GM12878 (cell line): ENCODE measurements at regions not wholly inside any gene's neighbourhood (a gene's known extent, or its start where the extent isn't known, plus 50 kb on each side); places are given as distances from the start of the nearest gene placed in this dataset.

Experiments
- ATAC-seq: fragments of 200-7000 bp; cut with Tn5 transposase; 3 replicates; pipeline ENCODE4 v1.9.1; 2020; ENCODE audit warnings: mild to moderate bottlenecking, moderate library complexity
- BruUV-seq: library from RNA; stranded (reverse); fragments of 400-500 nt; replicated peaks from 2 replicates; lab custom pipeline; 2021; lab: Mats Ljungman, UMichigan
- CTCF ChIA-PET: fragments of 300-600 bp; sonication (Branson Sonifier 250); formaldehyde crosslinking; extraction: SDS; loops from one replicate; lab custom pipeline; 2021; ENCODE audit warnings: inconsistent platforms; lab: Yijun Ruan, JAX
- POLR2A ChIA-PET: fragments of 350-600 bp; formaldehyde crosslinking; extraction: SDS; loops from one replicate; lab custom pipeline; 2021; ENCODE audit warnings: inconsistent platforms; lab: Charles Lee
- RAD21 ChIA-PET: fragments of 300-600 bp; sonication (Branson Sonifier 250); formaldehyde crosslinking; loops from one replicate; lab custom pipeline; 2023; ENCODE audit warnings: antibody characterized with exemption; ENCODE audit not compliant: unreplicated experiment; lab: Charles Lee
- SMC1A ChIA-PET: fragments of 300-600 bp; sonication (Branson Sonifier 250); formaldehyde crosslinking; loops from one replicate; lab custom pipeline; 2023; ENCODE audit not compliant: unreplicated experiment, uncharacterized antibody; lab: Charles Lee
- DNase-seq: peaks from one replicate; pipeline ENCODE4 v3.0.0-alpha.2; 2011; ENCODE audit warnings: low read depth, low spot score
- FAIRE-seq: peaks from 3 replicates; lab custom pipeline; 2011; peaks lifted over from hg19 to GRCh38; lab: Jason Lieb, UNC
- H2AFZ ChIP-seq: 2 replicates; pipeline ENCODE4 v1.6.0; 2011; ENCODE audit warnings: low read depth, low read length, control low read depth; ENCODE audit not compliant: control insufficient read depth
- H3K27ac ChIP-seq: 2 replicates; pipeline ENCODE4 v1.5.1; 2011; ENCODE audit warnings: control low read depth; ENCODE audit not compliant: control insufficient read depth, insufficient read depth
- H3K27me3 ChIP-seq, 2 experiments: replicated peaks in 1 of 2; 2 replicates each; pipeline versions ENCODE4 v1.6.0 to v1.6.1; 2011; ENCODE audit warnings: low read length in 1 of 2; ENCODE audit not compliant: control insufficient read depth in 2 of 2, insufficient read depth in 2 of 2
- H3K36me3 ChIP-seq, 2 experiments: 2 replicates each; pipeline ENCODE4 v1.5.1; 2011; ENCODE audit warnings: low read length in 1 of 2; ENCODE audit not compliant: control insufficient read depth in 2 of 2, insufficient read depth in 2 of 2
- H3K4me1 ChIP-seq: 2 replicates; pipeline ENCODE4 v1.6.1; 2011; ENCODE audit warnings: mild to moderate bottlenecking, low read length, moderate library complexity, mixed read lengths; ENCODE audit not compliant: control insufficient read depth, insufficient read depth
- H3K4me2 ChIP-seq: 2 replicates; pipeline ENCODE4 v1.6.0; 2011; ENCODE audit warnings: control low read depth; ENCODE audit not compliant: control insufficient read depth, insufficient read depth
- H3K4me3 ChIP-seq: fragments of 200-600 bp; sonication (generic); 2 replicates; pipeline ENCODE4 v1.5.1; 2016
- H3K79me2 ChIP-seq: 2 replicates; pipeline ENCODE4 v1.6.0; 2011; ENCODE audit warnings: low read length; ENCODE audit not compliant: control insufficient read depth, insufficient read depth
- H3K9ac ChIP-seq: 2 replicates; pipeline ENCODE4 v1.8.0; 2011; ENCODE audit warnings: low read length, control low read depth, mixed read lengths; ENCODE audit not compliant: control insufficient read depth, insufficient read depth
- H3K9me3 ChIP-seq: replicated peaks from 3 replicates; pipeline ENCODE4 v1.5.1; 2011; ENCODE audit warnings: mild to moderate bottlenecking, low read length; ENCODE audit not compliant: control insufficient read depth, insufficient read depth
- H4K20me1 ChIP-seq: 2 replicates; pipeline ENCODE4 v1.6.0; 2011; ENCODE audit not compliant: control insufficient read depth, insufficient read depth
- DPF2 ChIP-seq: fragments of 450-650 bp; IDR thresholded peaks from 2 replicates; pipeline ENCODE4 v1.6.1; 2017; ENCODE audit warnings: mild to moderate bottlenecking
- E2F8 ChIP-seq: fragments of 450-650 bp; IDR thresholded peaks from 2 replicates; pipeline ENCODE4 v1.6.1; 2018; ENCODE audit warnings: mild to moderate bottlenecking, low read depth, moderate library complexity; ENCODE audit not compliant: partially characterized antibody
- SMARCA5 ChIP-seq: fragments of 450-650 bp; IDR thresholded peaks from 2 replicates; pipeline ENCODE4 v1.6.1; 2017; ENCODE audit warnings: mild to moderate bottlenecking
- ZNF384 ChIP-seq: IDR thresholded peaks from 2 replicates; pipeline ENCODE4 v1.6.1; 2012; ENCODE audit warnings: low read depth, mild to moderate bottlenecking, low read length, improper control_type of control experiment, borderline replicate concordance
- WGBS: methylation state at CpG from one replicate; pipeline ENCODE4 v1.1.6; 2016; ENCODE audit warnings: low lambda C conversion rate; ENCODE audit not compliant: insufficient replicate concordance, insufficient coverage; ENCODE audit errors: missing lambda C conversion rate; 5-methylcytosine and 5-hydroxymethylcytosine counted together
- in situ Hi-C: fragments of 300-500 bp; cut with MboI; formaldehyde crosslinking; loops from 9 replicates; pipeline ENCODE4 v1.14.3; 2018; ENCODE audit warnings: mixed read lengths
- intact Hi-C: fragments of 100-400 bp; cut with micrococcal nuclease; formaldehyde crosslinking; loops from one replicate; pipeline ENCODE4 v1.14.2; 2022; ENCODE audit not compliant: unreplicated experiment
- TF ChIP-seq, protein P1 (sequence below): fragments of 450-650 bp; formaldehyde crosslinking; IDR thresholded peaks from 2 replicates; pipeline ENCODE4 v1.4.0; 2020; ENCODE audit warnings: mild to moderate bottlenecking, moderate library complexity

DNA sequence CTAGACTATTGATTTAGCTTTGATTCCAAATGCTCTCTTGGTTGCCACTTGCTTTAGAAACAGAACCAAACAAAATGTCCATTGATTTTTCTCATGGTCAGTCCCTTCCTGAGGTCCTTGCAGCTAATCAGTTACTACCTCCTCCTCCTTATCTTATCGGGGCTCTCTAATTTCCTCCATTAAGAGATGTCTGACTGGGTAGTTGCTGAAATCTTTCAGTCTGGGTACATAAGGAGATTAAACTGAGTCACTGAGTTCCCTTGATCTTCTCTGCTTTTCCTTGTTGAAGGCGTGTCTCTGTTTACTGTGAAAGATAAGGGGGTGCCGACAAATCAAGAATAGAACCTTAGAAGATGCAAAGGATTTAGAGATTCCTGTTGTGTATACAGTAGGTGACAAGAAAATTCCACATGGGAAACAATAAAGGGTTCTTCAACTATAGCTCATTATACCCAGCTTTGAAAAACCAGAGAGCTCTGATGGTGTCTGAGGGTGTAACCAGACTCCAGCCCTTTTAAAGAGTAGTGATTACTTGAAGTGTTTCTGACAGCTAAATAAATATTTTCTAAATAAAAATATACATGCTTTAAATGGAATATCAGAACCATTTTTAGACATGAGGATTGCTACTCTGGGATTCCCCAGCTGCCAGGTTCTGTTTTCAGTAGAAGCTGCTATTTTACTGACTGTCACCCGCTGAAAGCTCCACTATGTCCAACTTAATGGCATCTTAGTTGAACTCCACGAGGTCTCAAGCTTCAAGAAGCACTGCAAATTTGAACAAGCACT is 791.3 kb upstream of the SOX9 start:
- intact Hi-C loops (no loop called here), in situ Hi-C loops (no loop called here)
- no peaks in the 10 kb centered on the region for H3K27me3 ChIP-seq
- H3K79me2 ChIP-seq: no peaks in the 10 kb centered on the region
- BruUV-seq: no TSS peak
- ChIA-PET POLR2A (no interaction called here), CTCF (interaction anchor here (0.6 kb wide), 1 partner anchor 1210 kb away, joined by 3 read pairs; no protein-coding TSS in a partner anchor), RAD21 (no interaction called here), SMC1A (no interaction called here)
- no peaks in the 10 kb centered on the region for H3K4me1 ChIP-seq
- no peak overlapping the region for H3K4me3 ChIP-seq
- no peak overlapping the region for H3K27ac ChIP-seq
- WGBS: 14% methylated on average over 5 of the region's 5 CpGs
- no peaks in the 10 kb centered on the region for H3K9me3 ChIP-seq
- no peak for DNase-seq
- H3K9ac ChIP-seq: no peak overlapping the region
- FAIRE-seq: no peak
- no peak overlapping the region for H3K4me2 ChIP-seq
- no peaks in the 10 kb centered on the region for H3K36me3 ChIP-seq
- H4K20me1 ChIP-seq: no peaks in the 10 kb centered on the region
- TF ChIP-seq ZNF384: no peak
- no peak for TF ChIP-seq DPF2
- no peak for TF ChIP-seq SMARCA5
- ATAC-seq: no peak
- H2AFZ ChIP-seq: no peak overlapping the region

GRCh38 chr17:71330099-71330375 is 790.8 kb upstream of the SOX9 start:
- Histone ChIP-seq H3K79me2 (no peaks in the 10 kb centered on the region), H3K27me3 (no peaks in the 10 kb centered on the region), H3K9me3 (no peaks in the 10 kb centered on the region), H3K9ac (no peak overlapping the region), H3K36me3 (no peaks in the 10 kb centered on the region), H4K20me1 (no peaks in the 10 kb centered on the region), H3K4me3 (no peak overlapping the region), H3K4me1 (no peaks in the 10 kb centered on the region), H2AFZ (no peak overlapping the region), H3K4me2 (no peak overlapping the region), H3K27ac (no peak overlapping the region)
- DNase-seq (no peak), FAIRE-seq (no peak), ATAC-seq (no peak)
- no peak for TF ChIP-seq E2F8
- TF ChIP-seq, protein P1, sequence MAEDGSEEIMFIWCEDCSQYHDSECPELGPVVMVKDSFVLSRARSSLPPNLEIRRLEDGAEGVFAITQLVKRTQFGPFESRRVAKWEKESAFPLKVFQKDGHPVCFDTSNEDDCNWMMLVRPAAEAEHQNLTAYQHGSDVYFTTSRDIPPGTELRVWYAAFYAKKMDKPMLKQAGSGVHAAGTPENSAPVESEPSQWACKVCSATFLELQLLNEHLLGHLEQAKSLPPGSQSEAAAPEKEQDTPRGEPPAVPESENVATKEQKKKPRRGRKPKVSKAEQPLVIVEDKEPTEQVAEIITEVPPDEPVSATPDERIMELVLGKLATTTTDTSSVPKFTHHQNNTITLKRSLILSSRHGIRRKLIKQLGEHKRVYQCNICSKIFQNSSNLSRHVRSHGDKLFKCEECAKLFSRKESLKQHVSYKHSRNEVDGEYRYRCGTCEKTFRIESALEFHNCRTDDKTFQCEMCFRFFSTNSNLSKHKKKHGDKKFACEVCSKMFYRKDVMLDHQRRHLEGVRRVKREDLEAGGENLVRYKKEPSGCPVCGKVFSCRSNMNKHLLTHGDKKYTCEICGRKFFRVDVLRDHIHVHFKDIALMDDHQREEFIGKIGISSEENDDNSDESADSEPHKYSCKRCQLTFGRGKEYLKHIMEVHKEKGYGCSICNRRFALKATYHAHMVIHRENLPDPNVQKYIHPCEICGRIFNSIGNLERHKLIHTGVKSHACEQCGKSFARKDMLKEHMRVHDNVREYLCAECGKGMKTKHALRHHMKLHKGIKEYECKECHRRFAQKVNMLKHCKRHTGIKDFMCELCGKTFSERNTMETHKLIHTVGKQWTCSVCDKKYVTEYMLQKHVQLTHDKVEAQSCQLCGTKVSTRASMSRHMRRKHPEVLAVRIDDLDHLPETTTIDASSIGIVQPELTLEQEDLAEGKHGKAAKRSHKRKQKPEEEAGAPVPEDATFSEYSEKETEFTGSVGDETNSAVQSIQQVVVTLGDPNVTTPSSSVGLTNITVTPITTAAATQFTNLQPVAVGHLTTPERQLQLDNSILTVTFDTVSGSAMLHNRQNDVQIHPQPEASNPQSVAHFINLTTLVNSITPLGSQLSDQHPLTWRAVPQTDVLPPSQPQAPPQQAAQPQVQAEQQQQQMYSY (CRISPR knock-in tag): no peak
- in situ Hi-C loops: no loop called here
- intact Hi-C loops: no loop called here
- ChIA-PET SMC1A (no interaction called here), RAD21 (no interaction called here), CTCF (interaction anchor here (0.6 kb wide), 1 partner anchor 1210 kb away, joined by 3 read pairs; no protein-coding TSS in a partner anchor), POLR2A (no interaction called here)
- no TSS peak for BruUV-seq
- WGBS: 0% methylated on average over 2 of the region's 2 CpGs
